A673 (cell line): ENCODE measurements at regions not wholly inside any gene's neighbourhood (a gene's known extent, or its start where the extent isn't known, plus 50 kb on each side); places are given as distances from the start of the nearest gene placed in this dataset.

Source experiments
- BruUV-seq: library from RNA; stranded (reverse); fragments of 400-500 nt; replicated peaks from 2 replicates; lab custom pipeline; 2021; lab: Mats Ljungman, UMichigan
- CTCF ChIA-PET: fragments of 300-600 bp; sonication (Branson Sonifier 250); formaldehyde crosslinking; loops from one replicate; lab custom pipeline; 2022; ENCODE audit warnings: antibody characterized with exemption; lab: Charles Lee
- POLR2A ChIA-PET: fragments of 300-600 bp; sonication (Branson Sonifier 250); formaldehyde crosslinking; loops from one replicate; lab custom pipeline; 2022; ENCODE audit warnings: antibody characterized with exemption; ENCODE audit not compliant: low non-redundant PET; lab: Charles Lee
- DNase-seq: peaks from one replicate; pipeline ENCODE4 v3.0.0-alpha.2; 2015; ENCODE audit warnings: low spot score
- H3K27ac ChIP-seq: fragments of 200-600 bp; sonication (generic); 2 replicates; pipeline ENCODE4 v1.5.1; 2016; ENCODE audit warnings: mixed run types, low read depth, mild to moderate bottlenecking, mixed read lengths, antibody characterized with exemption, low read length; ENCODE audit not compliant: poor library complexity, severe bottlenecking
- H3K27me3 ChIP-seq: fragments of 200-600 bp; sonication (generic); replicated peaks from 2 replicates; pipeline ENCODE4 v1.6.1; 2017; ENCODE audit warnings: mixed run types, low read depth, mild to moderate bottlenecking, mixed read lengths, antibody characterized with exemption, low read length; ENCODE audit not compliant: insufficient read depth, poor library complexity
- H3K36me3 ChIP-seq: fragments of 200-600 bp; sonication (generic); 2 replicates; pipeline ENCODE4 v1.6.1; 2016; ENCODE audit warnings: mixed run types, mild to moderate bottlenecking, mixed read lengths, antibody characterized with exemption, low read length; ENCODE audit not compliant: insufficient read depth, poor library complexity, severe bottlenecking
- H3K4me1 ChIP-seq: fragments of 200-600 bp; sonication (generic); 2 replicates; pipeline ENCODE4 v1.6.1; 2017; ENCODE audit warnings: mixed run types, mild to moderate bottlenecking, mixed read lengths, antibody characterized with exemption, low read length; ENCODE audit not compliant: insufficient read depth, poor library complexity, severe bottlenecking
- H3K4me3 ChIP-seq: fragments of 200-600 bp; sonication (generic); 2 replicates; pipeline ENCODE4 v1.5.1; 2016; ENCODE audit warnings: low read depth, mixed run types, mild to moderate bottlenecking, mixed read lengths, low read length; ENCODE audit not compliant: poor library complexity, severe bottlenecking
- H3K9me3 ChIP-seq: fragments of 200-600 bp; sonication (generic); 2 replicates; pipeline ENCODE4 v1.6.1; 2016; ENCODE audit warnings: mixed run types, low read depth, mild to moderate bottlenecking, mixed read lengths, antibody characterized with exemption, low read length; ENCODE audit not compliant: poor library complexity, severe bottlenecking
- EZH2 ChIP-seq: fragments of 200-600 bp; sonication (generic); IDR thresholded peaks from 2 replicates; pipeline ENCODE4 v1.6.1; 2017; ENCODE audit warnings: borderline replicate concordance, low read depth, mild to moderate bottlenecking, mixed read lengths, antibody characterized with exemption, low read length; ENCODE audit not compliant: poor library complexity, severe bottlenecking
- intact Hi-C: fragments of 100-400 bp; cut with micrococcal nuclease; formaldehyde crosslinking; loops from one replicate; pipeline ENCODE4 v1.10.0; 2022; ENCODE audit not compliant: unreplicated experiment
- TF ChIP-seq, protein P1 (sequence below): fragments of 300-800, 200-600 bp; sonication (generic); conservative IDR thresholded peaks from 2 replicates; pipeline ENCODE4 v1.5.1; 2017; ENCODE audit warnings: low read depth, mild to moderate bottlenecking, antibody characterized with exemption, low read length, moderate library complexity, mixed read lengths

DNA sequence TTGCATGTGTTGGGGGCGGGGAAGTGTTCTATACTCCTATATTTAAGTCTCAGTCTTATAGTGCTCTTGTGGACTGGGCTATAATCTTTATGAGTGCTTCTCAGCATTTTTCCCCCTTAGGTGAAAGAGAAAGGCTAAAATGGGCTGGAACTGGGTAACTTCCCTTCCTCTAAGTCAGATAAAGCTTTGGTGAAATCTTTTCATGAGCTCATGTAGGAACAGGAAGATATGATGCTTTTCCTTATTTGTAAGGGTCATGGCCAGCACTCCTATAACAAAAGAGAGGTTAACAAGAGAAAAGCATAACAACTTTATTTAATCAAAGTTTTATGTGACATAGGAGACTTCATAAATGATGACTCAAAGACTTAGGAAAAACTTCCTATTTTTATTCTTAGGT, 841.5 kb downstream of the SLC16A7 start:
- no peak overlapping the region for H3K27ac ChIP-seq
- intact Hi-C loops = no loop called here
- DNase-seq = no peak
- H3K36me3 ChIP-seq = no peaks in the 10 kb centered on the region
- POLR2A ChIA-PET = no interaction called here
- BruUV-seq = no TSS peak
- CTCF ChIA-PET = no interaction called here
- no peaks in the 10 kb centered on the region for H3K27me3 ChIP-seq
- no peaks in the 10 kb centered on the region for H3K9me3 ChIP-seq
- no peak overlapping the region for H3K4me3 ChIP-seq
- TF ChIP-seq EZH2 = no peak
- TF ChIP-seq, protein P1, sequence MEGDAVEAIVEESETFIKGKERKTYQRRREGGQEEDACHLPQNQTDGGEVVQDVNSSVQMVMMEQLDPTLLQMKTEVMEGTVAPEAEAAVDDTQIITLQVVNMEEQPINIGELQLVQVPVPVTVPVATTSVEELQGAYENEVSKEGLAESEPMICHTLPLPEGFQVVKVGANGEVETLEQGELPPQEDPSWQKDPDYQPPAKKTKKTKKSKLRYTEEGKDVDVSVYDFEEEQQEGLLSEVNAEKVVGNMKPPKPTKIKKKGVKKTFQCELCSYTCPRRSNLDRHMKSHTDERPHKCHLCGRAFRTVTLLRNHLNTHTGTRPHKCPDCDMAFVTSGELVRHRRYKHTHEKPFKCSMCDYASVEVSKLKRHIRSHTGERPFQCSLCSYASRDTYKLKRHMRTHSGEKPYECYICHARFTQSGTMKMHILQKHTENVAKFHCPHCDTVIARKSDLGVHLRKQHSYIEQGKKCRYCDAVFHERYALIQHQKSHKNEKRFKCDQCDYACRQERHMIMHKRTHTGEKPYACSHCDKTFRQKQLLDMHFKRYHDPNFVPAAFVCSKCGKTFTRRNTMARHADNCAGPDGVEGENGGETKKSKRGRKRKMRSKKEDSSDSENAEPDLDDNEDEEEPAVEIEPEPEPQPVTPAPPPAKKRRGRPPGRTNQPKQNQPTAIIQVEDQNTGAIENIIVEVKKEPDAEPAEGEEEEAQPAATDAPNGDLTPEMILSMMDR = no peak
- no peaks in the 10 kb centered on the region for H3K4me1 ChIP-seq

DNA sequence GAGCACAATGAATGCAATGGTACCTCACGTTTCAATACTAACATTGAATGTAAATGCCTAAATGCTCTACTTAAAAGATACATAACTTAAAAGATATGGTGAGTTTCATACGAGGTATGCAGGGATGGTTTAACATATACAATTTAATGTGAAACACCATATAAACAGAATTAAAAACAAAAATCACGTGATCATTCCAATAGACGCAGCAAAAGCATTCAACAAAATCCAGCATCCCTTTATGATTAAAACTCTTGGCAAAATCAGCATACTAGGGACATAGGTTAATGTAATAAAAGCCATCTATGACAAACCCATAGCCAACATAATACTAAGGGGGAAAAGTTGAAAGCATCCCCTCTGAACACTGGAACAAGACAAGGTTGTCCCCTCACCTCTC, 845.7 kb downstream of the SLC16A7 start:
- no peak for TF ChIP-seq EZH2
- TF ChIP-seq, protein P1 = no peak
- Histone ChIP-seq H3K36me3 (no peaks in the 10 kb centered on the region), H3K27me3 (no peaks in the 10 kb centered on the region), H3K4me1 (no peaks in the 10 kb centered on the region), H3K9me3 (no peaks in the 10 kb centered on the region), H3K4me3 (no peak overlapping the region), H3K27ac (no peak overlapping the region)
- intact Hi-C loops = no loop called here
- BruUV-seq = no TSS peak
- no peak for DNase-seq
- ChIA-PET POLR2A (no interaction called here), CTCF (no interaction called here)

DNA sequence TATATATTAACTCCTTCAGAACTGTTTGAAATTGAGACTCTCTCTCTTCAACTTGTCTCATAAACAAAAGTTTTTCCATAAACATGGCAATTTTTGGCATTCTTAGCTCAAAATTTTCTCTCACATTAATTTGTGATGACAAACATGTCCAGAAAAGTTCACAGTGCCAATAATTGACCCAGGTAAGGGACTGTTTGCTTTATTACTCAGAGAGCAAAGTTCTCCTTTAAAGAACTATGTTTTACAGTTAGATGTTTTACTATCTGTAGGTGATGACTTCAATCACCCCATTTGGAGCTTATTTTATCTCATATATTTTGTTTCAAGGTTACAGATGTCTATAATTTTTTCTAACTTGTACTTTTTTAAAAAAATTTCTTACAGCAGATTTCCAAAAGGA, 855.6 kb downstream of the SLC16A7 start:
- Histone ChIP-seq H3K36me3 (no peaks in the 10 kb centered on the region), H3K4me1 (no peaks in the 10 kb centered on the region), H3K4me3 (no peak overlapping the region), H3K27ac (no peak overlapping the region), H3K9me3 (no peaks in the 10 kb centered on the region), H3K27me3 (no peaks in the 10 kb centered on the region)
- no TSS peak for BruUV-seq
- TF ChIP-seq, protein P1 = no peak
- intact Hi-C loops = no loop called here
- DNase-seq = no peak
- ChIA-PET POLR2A (no interaction called here), CTCF (no interaction called here)

DNA sequence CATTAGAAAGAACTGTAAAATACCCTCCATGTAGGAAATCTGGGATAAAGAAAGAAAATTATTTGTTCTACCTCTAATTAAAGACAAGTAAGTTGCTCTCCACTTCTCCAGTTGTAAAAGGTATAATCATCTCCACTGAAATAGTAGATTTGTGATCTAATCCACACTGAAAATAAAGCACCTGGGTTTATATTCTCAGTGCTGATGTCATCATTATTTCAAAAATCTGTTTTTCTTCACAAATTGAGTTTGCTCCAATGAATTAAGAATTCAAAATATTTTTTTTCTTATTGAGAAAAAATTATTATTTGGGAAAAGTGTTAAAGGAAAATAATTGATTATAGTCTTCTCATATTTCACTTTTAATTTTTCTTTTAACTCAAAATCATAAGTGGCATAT, 869.2 kb downstream of the SLC16A7 start:
- intact Hi-C loops = no loop called here
- DNase-seq = no peak
- ChIA-PET POLR2A (no interaction called here), CTCF (no interaction called here)
- Histone ChIP-seq H3K4me3 (no peak overlapping the region), H3K36me3 (no peaks in the 10 kb centered on the region), H3K9me3 (no peaks in the 10 kb centered on the region), H3K27ac (no peak overlapping the region), H3K27me3 (no peaks in the 10 kb centered on the region), H3K4me1 (no peaks in the 10 kb centered on the region)
- no TSS peak for BruUV-seq
- TF ChIP-seq, protein P1 = no peak
- no peak for TF ChIP-seq EZH2
